Astrocyte of the cerebellum (primary cell): ENCODE measurements at regions not wholly inside any gene's neighbourhood (a gene's known extent, or its start where the extent isn't known, plus 50 kb on each side); places are given as distances from the start of the nearest gene placed in this dataset.

Experiments
- DNase-seq: peaks from one replicate; pipeline ENCODE4 v3.0.0-alpha.2; 2011; ENCODE audit warnings: low read depth
- H3K4me3 ChIP-seq: 2 replicates; pipeline ENCODE4 v1.5.1; 2011; ENCODE audit warnings: mild to moderate bottlenecking, low read depth, low read length, moderate library complexity
- in situ Hi-C: cut with HindIII; loops from 2 replicates; pipeline ENCODE4 v1.10.0; 2017; ENCODE audit warnings: low sequenced_read_pairs
- TF ChIP-seq, protein P1 (sequence below): IDR thresholded peaks from 2 replicates; pipeline ENCODE4 v1.5.1; 2012; ENCODE audit warnings: low read length, low read depth, moderate library complexity, mild to moderate bottlenecking; ENCODE audit errors: missing control alignments

DNA sequence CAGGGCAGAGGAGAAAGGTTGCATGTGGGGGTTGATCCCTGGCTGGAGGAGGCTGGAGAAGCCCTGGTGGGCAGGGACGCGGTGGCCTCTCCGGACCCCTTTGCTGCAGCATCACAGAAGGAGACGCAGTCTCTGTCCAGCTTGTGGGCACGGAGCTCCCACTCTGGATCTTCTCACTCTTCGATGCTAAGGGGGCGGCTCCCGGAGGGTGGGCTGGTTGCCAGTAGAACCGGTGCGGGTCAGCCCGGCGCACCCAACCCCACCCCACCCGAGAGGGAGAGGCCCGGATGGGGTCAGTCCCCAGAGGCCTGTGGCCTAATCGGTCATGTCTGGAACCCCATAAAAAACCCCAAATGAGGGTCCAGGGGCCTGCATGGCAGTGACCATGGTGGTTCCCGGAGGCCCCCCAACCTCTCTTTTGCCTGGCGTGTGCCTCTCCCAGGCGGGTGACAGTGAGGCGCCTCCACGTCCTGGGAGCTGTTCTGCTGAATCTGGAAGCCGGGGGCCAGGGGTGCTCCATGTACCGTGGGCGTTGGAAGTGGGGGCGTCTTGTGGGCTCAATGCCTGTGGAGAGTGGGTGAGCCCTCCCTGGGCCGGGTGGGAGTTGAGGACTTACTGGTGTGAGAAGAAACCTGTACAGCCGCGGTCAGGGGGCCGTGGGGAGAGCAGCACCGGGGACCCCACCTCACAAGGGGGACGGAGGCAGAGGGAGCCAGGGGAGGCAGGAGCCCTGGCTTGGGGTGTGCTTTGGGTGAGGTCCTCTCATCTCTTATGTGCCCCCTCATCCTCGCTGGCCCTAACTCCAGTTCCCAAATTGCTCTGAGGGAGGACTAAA is 79.6 kb downstream of the RTP5 start:
- TF ChIP-seq, protein P1, sequence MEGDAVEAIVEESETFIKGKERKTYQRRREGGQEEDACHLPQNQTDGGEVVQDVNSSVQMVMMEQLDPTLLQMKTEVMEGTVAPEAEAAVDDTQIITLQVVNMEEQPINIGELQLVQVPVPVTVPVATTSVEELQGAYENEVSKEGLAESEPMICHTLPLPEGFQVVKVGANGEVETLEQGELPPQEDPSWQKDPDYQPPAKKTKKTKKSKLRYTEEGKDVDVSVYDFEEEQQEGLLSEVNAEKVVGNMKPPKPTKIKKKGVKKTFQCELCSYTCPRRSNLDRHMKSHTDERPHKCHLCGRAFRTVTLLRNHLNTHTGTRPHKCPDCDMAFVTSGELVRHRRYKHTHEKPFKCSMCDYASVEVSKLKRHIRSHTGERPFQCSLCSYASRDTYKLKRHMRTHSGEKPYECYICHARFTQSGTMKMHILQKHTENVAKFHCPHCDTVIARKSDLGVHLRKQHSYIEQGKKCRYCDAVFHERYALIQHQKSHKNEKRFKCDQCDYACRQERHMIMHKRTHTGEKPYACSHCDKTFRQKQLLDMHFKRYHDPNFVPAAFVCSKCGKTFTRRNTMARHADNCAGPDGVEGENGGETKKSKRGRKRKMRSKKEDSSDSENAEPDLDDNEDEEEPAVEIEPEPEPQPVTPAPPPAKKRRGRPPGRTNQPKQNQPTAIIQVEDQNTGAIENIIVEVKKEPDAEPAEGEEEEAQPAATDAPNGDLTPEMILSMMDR, result no peak
- no peak overlapping the region for H3K4me3 ChIP-seq
- in situ Hi-C loops, result no loop called here
- no peak for DNase-seq

DNA sequence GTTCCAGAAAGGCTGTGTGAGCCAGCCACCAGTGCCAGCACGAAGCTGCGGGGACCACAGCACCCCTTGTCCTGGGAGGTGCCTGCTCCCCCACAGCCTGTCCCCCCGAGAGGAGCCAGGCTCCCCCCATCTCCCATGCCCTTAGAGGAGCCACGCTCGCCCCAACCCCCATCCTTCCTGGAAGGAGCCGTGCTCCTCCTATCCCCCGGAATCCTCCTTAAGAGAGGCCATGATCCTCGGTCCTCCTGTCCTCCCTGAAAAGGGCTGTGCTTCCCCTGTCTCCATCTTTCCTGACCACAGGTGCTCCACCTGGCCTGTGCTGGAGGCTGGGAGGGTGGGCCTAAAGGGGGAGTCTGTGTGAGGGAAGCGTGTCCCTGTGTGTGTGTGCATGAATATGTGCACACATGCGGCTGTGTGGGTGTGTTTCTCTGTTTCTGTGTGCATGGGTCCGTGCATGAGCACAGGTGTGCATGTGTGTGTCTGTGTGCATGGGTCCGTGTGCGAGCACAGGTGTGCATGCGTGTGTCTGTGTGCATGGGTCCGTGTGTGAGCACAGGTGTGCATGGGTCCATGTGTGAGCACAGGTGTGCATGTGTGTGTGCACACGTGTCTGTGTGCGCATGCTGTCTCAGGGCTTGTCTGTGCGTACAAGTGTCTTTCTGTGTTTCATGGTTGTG is 80.3 kb downstream of the RTP5 start:
- no peak for DNase-seq
- in situ Hi-C loops, result no loop called here
- TF ChIP-seq, protein P1, result no peak
- H3K4me3 ChIP-seq, result no peak overlapping the region

DNA sequence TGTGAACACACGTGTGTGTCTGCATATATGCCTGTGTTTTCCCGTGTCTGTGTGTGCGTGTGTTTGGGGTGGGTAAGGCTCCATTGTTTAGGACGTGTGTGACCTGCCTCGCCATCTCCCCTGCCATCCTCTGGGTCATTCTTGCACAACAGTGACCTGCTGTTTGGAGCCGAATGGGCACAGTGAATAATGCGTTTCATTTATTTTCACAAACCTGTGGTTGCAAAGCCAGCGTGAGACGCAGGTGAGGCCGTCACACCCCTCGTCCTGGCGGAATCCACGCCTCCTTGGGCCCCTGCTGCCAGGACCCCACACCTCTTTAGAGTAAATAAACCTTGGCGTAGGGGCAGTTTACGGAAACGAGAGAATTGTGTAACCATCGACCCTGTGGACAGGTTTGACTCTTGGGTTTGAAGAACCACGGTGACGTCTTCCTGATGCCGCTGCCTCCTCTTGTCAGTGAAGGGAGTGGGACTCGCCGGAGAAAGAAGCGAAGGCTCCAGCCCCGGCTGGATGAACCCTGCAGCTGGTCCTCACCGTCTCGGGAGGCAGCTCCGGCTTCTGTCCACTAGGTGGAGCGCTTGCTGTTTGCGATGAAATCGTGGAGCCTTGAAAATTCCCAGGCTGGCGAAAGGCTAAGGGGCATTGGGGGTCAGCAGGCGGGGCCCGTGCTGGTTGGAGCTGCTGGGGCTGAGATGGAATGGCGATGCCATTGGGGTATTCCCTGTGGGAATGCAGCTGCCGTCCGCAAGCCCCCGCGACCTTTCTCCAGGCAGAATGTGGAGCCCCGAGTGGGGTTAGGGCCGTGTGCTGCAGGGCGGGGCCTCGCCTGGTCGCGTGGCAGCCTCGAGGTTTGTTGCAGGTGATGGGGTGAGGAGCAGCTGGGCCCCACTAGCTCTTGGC is 81.1 kb downstream of the RTP5 start:
- H3K4me3 ChIP-seq, result no peak overlapping the region
- in situ Hi-C loops, result no loop called here
- TF ChIP-seq, protein P1, result peak; percentile 92
- DNase-seq, result peak; percentile 41

DNA sequence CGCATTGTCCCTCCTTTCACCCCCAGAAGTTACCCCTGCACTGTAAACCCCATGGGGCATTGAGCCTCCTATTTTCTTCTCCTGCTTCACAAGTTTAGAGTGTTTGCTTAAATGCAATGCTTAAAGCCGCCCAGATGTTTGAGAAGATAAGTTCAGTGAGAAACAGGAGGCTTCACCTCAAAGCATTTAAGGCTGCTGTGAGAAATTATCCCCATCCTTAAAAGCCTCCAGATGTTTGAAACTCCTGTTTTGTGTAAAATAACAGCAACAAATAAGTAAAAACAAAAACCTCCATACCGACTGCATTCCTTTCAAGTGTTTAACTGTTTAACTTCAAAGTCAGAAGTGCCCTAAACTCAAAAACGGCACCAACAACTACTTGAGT is 81.8 kb downstream of the RTP5 start:
- DNase-seq, result no peak
- in situ Hi-C loops, result no loop called here
- TF ChIP-seq, protein P1, result no peak
- no peak overlapping the region for H3K4me3 ChIP-seq

DNA sequence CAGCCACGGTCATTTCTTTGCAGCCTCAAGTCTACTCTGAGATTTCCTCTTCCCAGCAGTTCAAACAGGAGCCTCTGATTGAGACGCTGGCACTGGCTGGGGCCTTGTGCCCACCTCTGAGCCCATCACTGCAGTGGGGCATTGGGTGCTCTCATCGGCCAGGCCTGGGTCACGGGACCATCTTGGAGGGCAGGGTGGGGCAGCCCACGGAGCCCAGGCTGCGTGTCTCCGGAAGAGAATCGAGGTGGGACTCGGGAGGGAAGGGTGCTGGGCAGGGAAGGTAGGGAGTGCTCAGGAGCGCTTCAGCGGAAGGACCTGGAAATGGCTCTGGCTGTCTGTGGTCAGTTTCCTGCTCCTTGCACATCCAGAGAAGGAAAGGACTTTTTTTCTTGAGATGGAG is 82.4 kb downstream of the RTP5 start:
- no peak overlapping the region for H3K4me3 ChIP-seq
- TF ChIP-seq, protein P1, result no peak
- DNase-seq, result no peak
- in situ Hi-C loops, result no loop called here

DNA sequence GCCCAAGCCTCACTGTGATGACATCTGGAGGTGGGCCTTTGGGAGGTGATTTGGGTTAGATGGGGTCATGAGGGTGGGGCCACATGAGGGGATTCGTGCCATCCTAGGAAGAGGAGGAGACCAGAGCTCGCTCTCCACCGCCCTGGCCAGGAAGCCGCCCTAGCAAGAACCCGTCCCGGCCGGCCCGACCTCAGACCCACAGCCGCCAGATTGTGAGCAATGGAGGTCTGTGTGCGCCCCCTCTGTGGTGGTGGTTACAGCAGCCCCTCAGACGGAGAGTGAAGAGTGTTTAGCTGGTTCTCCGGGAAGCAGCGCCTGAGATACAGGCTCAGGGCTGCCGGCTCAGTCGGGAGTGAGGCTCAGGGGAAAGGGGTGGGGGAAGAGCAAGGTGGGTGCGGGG is 83.3 kb downstream of the RTP5 start:
- H3K4me3 ChIP-seq, result no peak overlapping the region
- TF ChIP-seq, protein P1, result no peak
- no peak for DNase-seq
- in situ Hi-C loops, result no loop called here
